Ishikawa (cell line): ENCODE measurements at regions not wholly inside any gene's neighbourhood (a gene's known extent, or its start where the extent isn't known, plus 50 kb on each side); places are given as distances from the start of the nearest gene placed in this dataset.

Experiments
- CEBPB ChIP-seq: IDR thresholded peaks from 2 replicates; pipeline ENCODE4 v1.6.1; 2012
- CREB1 ChIP-seq: IDR thresholded peaks from 2 replicates; pipeline ENCODE4 v1.6.1; 2012; ENCODE audit warnings: low read depth
- EGR1 ChIP-seq: IDR thresholded peaks from 2 replicates; pipeline ENCODE4 v1.6.1; 2012
- EP300 ChIP-seq: IDR thresholded peaks from 2 replicates; pipeline ENCODE4 v1.6.1; 2012; ENCODE audit warnings: borderline replicate concordance
- FOXM1 ChIP-seq: IDR thresholded peaks from 2 replicates; pipeline ENCODE4 v1.6.1; 2012; ENCODE audit warnings: low read depth, borderline replicate concordance
- MAX ChIP-seq: IDR thresholded peaks from 2 replicates; pipeline ENCODE4 v1.6.1; 2012
- NFIC ChIP-seq: IDR thresholded peaks from 2 replicates; pipeline ENCODE4 v1.6.1; 2012
- RAD21 ChIP-seq: IDR thresholded peaks from 2 replicates; pipeline ENCODE4 v1.6.1; 2012; ENCODE audit warnings: low read depth
- TAF1 ChIP-seq: IDR thresholded peaks from 2 replicates; pipeline ENCODE4 v1.6.1; 2012; ENCODE audit warnings: low read depth, mild to moderate bottlenecking
- TCF12 ChIP-seq: IDR thresholded peaks from 2 replicates; pipeline ENCODE4 v1.6.1; 2012; ENCODE audit warnings: low read depth
- TEAD4 ChIP-seq: IDR thresholded peaks from 2 replicates; pipeline ENCODE4 v1.6.1; 2012
- YY1 ChIP-seq: IDR thresholded peaks from 2 replicates; pipeline ENCODE4 v1.6.1; 2012; ENCODE audit warnings: low read depth
- ZBTB7A ChIP-seq: IDR thresholded peaks from 2 replicates; pipeline ENCODE4 v1.6.1; 2012; ENCODE audit warnings: low read depth
- TF ChIP-seq, protein P1 (sequence below): IDR thresholded peaks from 2 replicates; pipeline ENCODE4 v1.6.1; 2012; ENCODE audit warnings: low read depth, mild to moderate bottlenecking
- TF ChIP-seq, protein P2 (sequence below): IDR thresholded peaks from 2 replicates; pipeline ENCODE4 v1.6.1; 2012

DNA sequence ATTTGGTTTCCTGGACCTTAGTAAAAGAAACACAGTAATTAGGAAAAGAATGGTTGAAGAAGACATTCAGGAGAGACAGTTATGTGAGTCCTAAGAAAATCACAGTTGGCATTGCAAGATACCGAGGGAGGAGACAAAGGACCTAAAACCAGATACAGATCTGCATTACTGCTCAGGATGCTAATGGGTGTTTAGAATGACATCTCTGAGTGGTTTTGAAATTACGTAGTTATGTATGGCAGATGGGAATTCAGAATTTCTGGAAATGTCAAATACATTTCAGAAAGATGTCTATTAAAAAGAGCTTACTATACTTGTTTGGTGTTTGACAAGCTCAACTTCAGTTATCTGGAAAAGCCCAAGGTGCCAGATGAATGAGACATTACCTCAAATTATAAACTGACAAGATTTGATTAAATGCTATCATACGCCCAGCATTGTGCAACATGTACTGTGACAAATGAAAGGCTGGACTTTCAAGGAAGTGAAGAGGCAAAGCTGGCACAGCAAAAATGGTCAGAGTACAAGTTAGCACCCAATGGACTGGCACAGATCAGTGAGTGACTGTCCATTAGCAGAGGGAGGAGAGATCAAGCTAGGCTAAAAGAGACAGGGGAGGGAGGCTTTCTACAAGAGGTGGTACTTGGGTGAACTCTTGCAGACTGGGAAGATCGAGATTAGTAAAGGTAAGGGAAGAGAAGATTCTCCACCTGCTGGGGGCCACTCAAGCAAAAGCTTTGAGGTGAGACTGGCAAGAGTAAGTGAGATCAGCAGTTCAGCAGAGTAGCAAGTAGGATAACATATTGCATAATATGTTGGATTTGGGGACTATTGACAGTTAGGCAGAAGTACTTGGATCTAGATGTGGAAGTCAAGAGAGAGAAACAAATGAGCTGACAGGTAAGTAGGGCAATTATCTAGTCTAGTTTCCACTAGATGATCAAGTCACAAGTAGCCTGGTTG lies 168.9 kb downstream of the CYRIA start:
- TF ChIP-seq RAD21 (no peak), EGR1 (no peak), ZBTB7A (no peak), CREB1 (no peak), YY1 (no peak), TCF12 (no peak), EP300 (no peak), TEAD4 (no peak), TAF1 (no peak), FOXM1 (no peak), NFIC (no peak), CEBPB (no peak), MAX (no peak)
- TF ChIP-seq, protein P1, sequence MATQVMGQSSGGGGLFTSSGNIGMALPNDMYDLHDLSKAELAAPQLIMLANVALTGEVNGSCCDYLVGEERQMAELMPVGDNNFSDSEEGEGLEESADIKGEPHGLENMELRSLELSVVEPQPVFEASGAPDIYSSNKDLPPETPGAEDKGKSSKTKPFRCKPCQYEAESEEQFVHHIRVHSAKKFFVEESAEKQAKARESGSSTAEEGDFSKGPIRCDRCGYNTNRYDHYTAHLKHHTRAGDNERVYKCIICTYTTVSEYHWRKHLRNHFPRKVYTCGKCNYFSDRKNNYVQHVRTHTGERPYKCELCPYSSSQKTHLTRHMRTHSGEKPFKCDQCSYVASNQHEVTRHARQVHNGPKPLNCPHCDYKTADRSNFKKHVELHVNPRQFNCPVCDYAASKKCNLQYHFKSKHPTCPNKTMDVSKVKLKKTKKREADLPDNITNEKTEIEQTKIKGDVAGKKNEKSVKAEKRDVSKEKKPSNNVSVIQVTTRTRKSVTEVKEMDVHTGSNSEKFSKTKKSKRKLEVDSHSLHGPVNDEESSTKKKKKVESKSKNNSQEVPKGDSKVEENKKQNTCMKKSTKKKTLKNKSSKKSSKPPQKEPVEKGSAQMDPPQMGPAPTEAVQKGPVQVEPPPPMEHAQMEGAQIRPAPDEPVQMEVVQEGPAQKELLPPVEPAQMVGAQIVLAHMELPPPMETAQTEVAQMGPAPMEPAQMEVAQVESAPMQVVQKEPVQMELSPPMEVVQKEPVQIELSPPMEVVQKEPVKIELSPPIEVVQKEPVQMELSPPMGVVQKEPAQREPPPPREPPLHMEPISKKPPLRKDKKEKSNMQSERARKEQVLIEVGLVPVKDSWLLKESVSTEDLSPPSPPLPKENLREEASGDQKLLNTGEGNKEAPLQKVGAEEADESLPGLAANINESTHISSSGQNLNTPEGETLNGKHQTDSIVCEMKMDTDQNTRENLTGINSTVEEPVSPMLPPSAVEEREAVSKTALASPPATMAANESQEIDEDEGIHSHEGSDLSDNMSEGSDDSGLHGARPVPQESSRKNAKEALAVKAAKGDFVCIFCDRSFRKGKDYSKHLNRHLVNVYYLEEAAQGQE: no peak
- TF ChIP-seq, protein P2, sequence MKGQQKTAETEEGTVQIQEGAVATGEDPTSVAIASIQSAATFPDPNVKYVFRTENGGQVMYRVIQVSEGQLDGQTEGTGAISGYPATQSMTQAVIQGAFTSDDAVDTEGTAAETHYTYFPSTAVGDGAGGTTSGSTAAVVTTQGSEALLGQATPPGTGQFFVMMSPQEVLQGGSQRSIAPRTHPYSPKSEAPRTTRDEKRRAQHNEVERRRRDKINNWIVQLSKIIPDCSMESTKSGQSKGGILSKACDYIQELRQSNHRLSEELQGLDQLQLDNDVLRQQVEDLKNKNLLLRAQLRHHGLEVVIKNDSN: no peak

GRCh38 chr2:16495509-16496208 lies 170.0 kb downstream of the CYRIA start:
- no peak for TF ChIP-seq TEAD4
- no peak for TF ChIP-seq ZBTB7A
- TF ChIP-seq TAF1: no peak
- TF ChIP-seq YY1: no peak
- TF ChIP-seq CREB1: no peak
- TF ChIP-seq RAD21: no peak
- no peak for TF ChIP-seq FOXM1
- TF ChIP-seq, protein P2: no peak
- no peak for TF ChIP-seq TCF12
- TF ChIP-seq NFIC: no peak
- TF ChIP-seq, protein P1: no peak
- TF ChIP-seq EGR1: no peak
- TF ChIP-seq CEBPB: no peak
- no peak for TF ChIP-seq MAX
- TF ChIP-seq EP300: no peak

DNA sequence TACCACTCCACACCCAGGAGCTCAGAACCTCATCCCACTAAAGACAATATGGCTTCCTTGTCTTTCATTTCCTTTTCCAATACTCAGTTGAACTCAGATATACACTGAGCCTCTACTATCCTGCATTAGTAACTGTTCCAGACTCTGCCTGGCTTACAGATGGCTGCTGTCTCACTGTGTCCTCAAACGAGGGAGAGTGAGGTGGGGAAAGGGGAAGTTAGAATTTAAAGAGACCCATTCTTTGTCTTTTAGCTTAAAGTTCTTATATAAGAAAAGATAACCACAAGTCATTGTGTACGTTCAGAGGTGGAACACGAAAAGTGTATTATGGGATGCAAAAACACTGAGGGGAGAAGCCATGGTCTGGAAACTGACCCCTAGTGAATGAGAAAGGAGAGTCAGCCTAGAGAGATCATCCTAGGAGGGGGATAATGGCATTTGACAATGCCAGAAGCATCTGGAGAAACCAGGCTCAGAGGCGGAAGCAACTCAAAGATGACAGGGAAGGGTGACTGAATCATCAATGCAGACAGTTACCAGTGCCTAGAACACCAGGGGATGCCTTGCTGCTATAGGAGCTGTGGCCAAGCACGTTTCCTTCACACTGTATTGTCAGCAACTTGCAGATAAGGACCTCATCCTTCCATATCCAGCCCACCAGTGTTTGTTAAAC lies 170.7 kb downstream of the CYRIA start:
- no peak for TF ChIP-seq RAD21
- TF ChIP-seq EGR1: no peak
- no peak for TF ChIP-seq FOXM1
- no peak for TF ChIP-seq EP300
- TF ChIP-seq ZBTB7A: no peak
- no peak for TF ChIP-seq NFIC
- TF ChIP-seq, protein P2: no peak
- TF ChIP-seq TCF12: no peak
- TF ChIP-seq TEAD4: no peak
- no peak for TF ChIP-seq TAF1
- no peak for TF ChIP-seq CEBPB
- no peak for TF ChIP-seq YY1
- TF ChIP-seq, protein P1: no peak
- TF ChIP-seq CREB1: no peak
- no peak for TF ChIP-seq MAX
